Karpas-422 (cell line): ENCODE measurements at regions not wholly inside any gene's neighbourhood (a gene's known extent, or its start where the extent isn't known, plus 50 kb on each side); places are given as distances from the start of the nearest gene placed in this dataset.

Experiments used
- DNase-seq: peaks from one replicate; pipeline ENCODE4 v3.0.0-alpha.2; 2015
- H2AFZ ChIP-seq: fragments of 200-600 bp; sonication (generic); 2 replicates; pipeline ENCODE4 v1.6.1; 2014; ENCODE audit warnings: antibody characterized with exemption, low read length, mixed read lengths
- H3K27ac ChIP-seq: fragments of 200-600 bp; sonication (generic); 2 replicates; pipeline ENCODE4 v1.5.1; 2014; ENCODE audit warnings: mild to moderate bottlenecking, low read length, moderate library complexity
- H3K27me3 ChIP-seq: fragments of 200-600 bp; sonication (generic); 2 replicates; pipeline ENCODE4 v1.6.1; 2014; ENCODE audit warnings: low read length, mixed read lengths
- H3K36me3 ChIP-seq: fragments of 200-600 bp; sonication (generic); 2 replicates; pipeline ENCODE4 v1.6.1; 2014; ENCODE audit warnings: low read length, mixed read lengths; ENCODE audit not compliant: insufficient read depth
- H3K4me1 ChIP-seq: fragments of 200-600 bp; sonication (generic); 2 replicates; pipeline ENCODE4 v1.6.1; 2014; ENCODE audit warnings: mild to moderate bottlenecking, low read length, mixed read lengths
- H3K4me2 ChIP-seq: fragments of 200-600 bp; sonication (generic); 2 replicates; pipeline ENCODE4 v1.6.1; 2014; ENCODE audit warnings: low read length, low read depth, mild to moderate bottlenecking; ENCODE audit not compliant: poor library complexity, severe bottlenecking
- H3K4me3 ChIP-seq: fragments of 200-600 bp; sonication (generic); 2 replicates; pipeline ENCODE4 v1.5.1; 2014; ENCODE audit warnings: mild to moderate bottlenecking, antibody characterized with exemption, low read length, mixed read lengths
- H3K79me2 ChIP-seq: fragments of 200-600 bp; sonication (generic); 2 replicates; pipeline ENCODE4 v1.6.1; 2014; ENCODE audit warnings: mild to moderate bottlenecking, low read length, mixed read lengths
- H3K9ac ChIP-seq: fragments of 200-600 bp; sonication (generic); 2 replicates; pipeline ENCODE4 v1.6.0; 2014; ENCODE audit warnings: low read length
- H3K9me2 ChIP-seq: fragments of 200-600 bp; sonication (generic), shearing (Covaris generic); replicated peaks from 2 replicates; pipeline ENCODE4 v1.6.0; 2014; ENCODE audit warnings: mild to moderate bottlenecking, low read length, moderate library complexity; ENCODE audit not compliant: insufficient read depth
- H3K9me3 ChIP-seq: fragments of 300-700, 200-600 bp; sonication (generic); 2 replicates; pipeline ENCODE4 v1.6.1; 2014; ENCODE audit warnings: low read length, mixed read lengths
- H4K20me1 ChIP-seq: fragments of 200-600 bp; sonication (generic); 2 replicates; pipeline ENCODE4 v1.6.1; 2014; ENCODE audit warnings: mild to moderate bottlenecking, antibody characterized with exemption, low read length, low read depth; ENCODE audit not compliant: insufficient read depth

DNA sequence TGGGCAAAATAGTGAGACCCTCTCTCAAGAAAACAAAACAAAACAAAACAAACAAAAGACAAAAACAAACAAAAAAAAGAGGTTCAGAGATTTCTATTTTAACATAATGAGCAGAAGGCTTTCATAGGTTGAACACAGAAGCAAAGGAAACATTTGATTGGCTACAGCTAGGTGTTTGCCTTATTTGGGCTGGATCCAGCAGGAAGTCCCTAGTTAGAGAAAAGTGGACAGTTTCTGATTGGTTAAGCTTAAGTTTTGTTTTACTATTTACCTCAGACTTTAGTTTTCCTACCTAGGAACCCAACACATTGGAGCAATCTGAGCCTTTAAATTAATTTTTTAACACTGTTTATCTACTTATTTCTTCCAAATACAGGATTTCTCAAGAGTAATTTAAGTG, 566.5 kb upstream of the PCDH15 start:
- H3K4me2 ChIP-seq: no peak overlapping the region
- no peaks in the 10 kb centered on the region for H3K79me2 ChIP-seq
- no peak overlapping the region for H3K27ac ChIP-seq
- no peak overlapping the region for H3K9ac ChIP-seq
- H4K20me1 ChIP-seq: no peaks in the 10 kb centered on the region
- H3K27me3 ChIP-seq: no peaks in the 10 kb centered on the region
- no peaks in the 10 kb centered on the region for H3K36me3 ChIP-seq
- H2AFZ ChIP-seq: no peak overlapping the region
- H3K9me2 ChIP-seq: no peaks in the 10 kb centered on the region
- no peak for DNase-seq
- no peaks in the 10 kb centered on the region for H3K4me1 ChIP-seq
- H3K9me3 ChIP-seq: peaks cover 23% of the 10 kb centered on the region
- H3K4me3 ChIP-seq: no peak overlapping the region

DNA sequence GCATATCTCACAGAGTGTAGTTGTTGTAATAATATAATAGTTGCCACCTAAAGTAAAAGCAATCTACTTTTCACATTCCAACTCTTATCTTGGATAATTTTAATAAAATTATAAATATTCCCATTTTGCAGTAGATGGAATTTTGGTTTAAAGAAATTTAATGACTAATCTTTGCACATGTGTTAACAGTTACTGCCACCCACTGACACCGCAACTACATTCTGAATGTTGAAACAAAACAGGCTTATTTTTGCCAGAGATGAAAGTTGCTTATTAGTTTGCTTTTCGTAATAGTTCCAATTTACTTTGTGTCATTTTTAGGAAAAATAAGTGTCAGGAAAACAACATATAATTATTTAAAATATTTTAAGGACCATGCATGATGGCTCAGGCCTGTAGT, 557.5 kb upstream of the PCDH15 start:
- H3K79me2 ChIP-seq: no peaks in the 10 kb centered on the region
- no peak overlapping the region for H3K4me2 ChIP-seq
- H3K36me3 ChIP-seq: no peaks in the 10 kb centered on the region
- no peaks in the 10 kb centered on the region for H3K9me2 ChIP-seq
- H3K27ac ChIP-seq: no peak overlapping the region
- no peaks in the 10 kb centered on the region for H3K27me3 ChIP-seq
- no peak overlapping the region for H2AFZ ChIP-seq
- no peak overlapping the region for H3K4me3 ChIP-seq
- H4K20me1 ChIP-seq: no peaks in the 10 kb centered on the region
- no peaks in the 10 kb centered on the region for H3K4me1 ChIP-seq
- H3K9me3 ChIP-seq: peaks cover 37% of the 10 kb centered on the region; the same call in 1 of the 2 replicates
- no peak overlapping the region for H3K9ac ChIP-seq
- no peak for DNase-seq

DNA sequence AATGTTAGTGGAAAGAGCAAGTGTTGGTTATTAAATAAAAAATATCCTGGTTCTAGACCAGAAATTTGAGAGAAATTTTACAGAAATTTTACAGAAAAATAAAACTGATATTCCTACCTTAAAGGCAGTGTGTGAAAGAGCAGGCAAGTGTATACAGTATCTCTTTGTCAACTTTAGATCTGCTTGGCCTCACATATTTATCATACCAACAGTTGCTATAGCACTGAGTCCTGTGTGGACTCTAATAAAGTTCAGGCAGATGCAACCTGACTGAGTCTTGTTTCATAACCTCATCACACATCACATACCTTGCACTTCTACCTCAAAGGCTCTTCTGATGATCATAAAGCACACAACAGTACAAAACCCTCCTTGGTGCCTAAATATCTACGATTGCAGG, 552.4 kb upstream of the PCDH15 start:
- no peaks in the 10 kb centered on the region for H3K4me1 ChIP-seq
- H4K20me1 ChIP-seq: no peaks in the 10 kb centered on the region
- H3K9ac ChIP-seq: no peak overlapping the region
- H3K27me3 ChIP-seq: no peaks in the 10 kb centered on the region
- DNase-seq: no peak
- no peak overlapping the region for H3K27ac ChIP-seq
- no peak overlapping the region for H2AFZ ChIP-seq
- H3K4me2 ChIP-seq: no peak overlapping the region
- peaks cover 51% of the 10 kb centered on the region for H3K9me3 ChIP-seq
- H3K9me2 ChIP-seq: no peaks in the 10 kb centered on the region
- H3K36me3 ChIP-seq: no peaks in the 10 kb centered on the region
- no peak overlapping the region for H3K4me3 ChIP-seq
- H3K79me2 ChIP-seq: no peaks in the 10 kb centered on the region

DNA sequence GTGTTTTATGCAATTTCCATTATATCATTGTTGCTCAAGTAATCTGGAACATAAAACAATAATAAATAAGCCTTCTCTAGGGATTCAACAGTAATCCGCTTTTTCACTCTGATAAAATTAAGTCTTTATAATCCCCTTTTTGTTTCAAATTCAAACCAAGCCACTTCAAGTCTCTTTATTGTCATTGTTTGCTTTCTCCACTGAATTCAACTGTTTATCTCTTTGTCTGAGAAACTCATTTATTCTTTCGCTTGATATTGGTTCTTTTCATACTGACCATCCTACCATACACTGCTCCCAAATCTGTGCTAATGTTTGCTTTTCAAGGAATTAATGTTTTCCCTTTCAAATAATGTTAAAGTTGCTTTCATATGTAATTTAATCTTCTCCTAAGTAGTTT, 550.4 kb upstream of the PCDH15 start:
- Histone ChIP-seq H3K36me3 (no peaks in the 10 kb centered on the region), H4K20me1 (no peaks in the 10 kb centered on the region), H3K79me2 (no peaks in the 10 kb centered on the region), H3K4me1 (no peaks in the 10 kb centered on the region), H3K4me3 (no peak overlapping the region), H3K9ac (no peak overlapping the region), H3K9me3 (peaks cover 43% of the 10 kb centered on the region), H3K27me3 (no peaks in the 10 kb centered on the region), H3K9me2 (no peaks in the 10 kb centered on the region), H3K27ac (no peak overlapping the region), H2AFZ (peak overlapping the region; percentile 36; the same call in 1 of the 2 replicates), H3K4me2 (no peak overlapping the region)
- no peak for DNase-seq

DNA sequence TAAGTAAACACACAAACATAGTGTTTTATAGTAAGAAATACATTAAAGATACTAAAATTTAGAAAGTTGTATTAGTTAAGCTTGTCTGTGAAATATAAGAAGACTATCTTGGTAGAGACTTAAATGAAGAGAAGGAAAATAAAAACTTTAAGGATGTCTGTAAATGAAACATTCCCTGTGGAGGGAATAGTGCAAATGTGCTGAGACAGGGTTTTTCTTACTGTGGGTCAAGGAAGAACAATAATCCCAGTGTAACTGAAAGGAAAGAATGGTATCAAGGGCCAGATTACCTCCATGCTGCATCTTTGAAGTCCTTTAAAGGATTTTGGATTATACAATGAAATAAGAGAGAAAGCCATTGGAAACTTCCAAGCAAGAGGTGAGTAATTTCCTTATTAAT, 547.5 kb upstream of the PCDH15 start:
- H3K27ac ChIP-seq: no peak overlapping the region
- no peaks in the 10 kb centered on the region for H3K27me3 ChIP-seq
- H2AFZ ChIP-seq: no peak overlapping the region
- no peaks in the 10 kb centered on the region for H3K4me1 ChIP-seq
- H3K4me3 ChIP-seq: no peak overlapping the region
- H3K79me2 ChIP-seq: no peaks in the 10 kb centered on the region
- H3K9ac ChIP-seq: no peak overlapping the region
- no peaks in the 10 kb centered on the region for H4K20me1 ChIP-seq
- H3K9me3 ChIP-seq: peaks cover 30% of the 10 kb centered on the region
- no peaks in the 10 kb centered on the region for H3K9me2 ChIP-seq
- DNase-seq: no peak
- H3K36me3 ChIP-seq: no peaks in the 10 kb centered on the region
- no peak overlapping the region for H3K4me2 ChIP-seq

DNA sequence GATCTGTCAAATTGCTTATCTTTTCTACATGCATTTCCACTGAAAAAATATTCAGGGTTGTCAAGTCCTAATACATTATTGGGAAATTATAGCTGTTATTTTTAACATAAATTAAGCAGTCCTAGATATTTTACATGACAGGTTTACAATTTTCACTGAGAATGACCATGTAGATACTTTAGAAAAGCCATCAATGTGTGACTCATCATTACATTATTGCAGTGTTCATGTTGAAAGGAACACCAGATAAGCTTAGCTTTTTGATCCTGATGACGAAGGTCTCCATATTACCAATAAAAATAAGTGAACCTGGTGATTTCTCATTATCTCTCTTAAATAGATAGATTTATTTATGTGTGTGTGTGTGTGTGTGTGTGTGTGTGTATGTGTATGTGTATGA, 529.5 kb upstream of the PCDH15 start:
- Histone ChIP-seq H3K4me3 (no peak overlapping the region), H3K27ac (no peak overlapping the region), H3K9me3 (peaks cover 17% of the 10 kb centered on the region), H2AFZ (no peak overlapping the region), H3K36me3 (no peaks in the 10 kb centered on the region), H4K20me1 (no peaks in the 10 kb centered on the region), H3K9ac (no peak overlapping the region), H3K9me2 (no peaks in the 10 kb centered on the region), H3K79me2 (no peaks in the 10 kb centered on the region), H3K4me1 (no peaks in the 10 kb centered on the region), H3K27me3 (no peaks in the 10 kb centered on the region), H3K4me2 (no peak overlapping the region)
- no peak for DNase-seq

DNA sequence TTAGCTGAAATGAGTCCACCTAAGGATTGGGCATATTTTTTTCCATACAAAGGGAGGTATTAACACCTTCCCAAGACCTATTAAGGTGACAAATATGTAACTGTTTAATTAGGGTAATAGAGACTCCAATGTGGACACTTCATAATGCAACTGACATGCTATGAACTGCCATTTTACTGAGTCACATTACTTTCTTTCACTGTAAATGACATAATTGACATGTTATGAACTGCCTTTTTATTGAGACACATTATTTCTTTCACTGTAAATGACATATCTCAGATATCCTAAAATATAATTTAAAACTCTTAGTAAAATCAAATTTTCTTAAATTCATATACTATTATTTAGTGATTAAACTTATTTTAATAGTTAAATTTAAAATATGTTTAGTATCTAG, 528.8 kb upstream of the PCDH15 start:
- Histone ChIP-seq H3K79me2 (no peaks in the 10 kb centered on the region), H3K36me3 (no peaks in the 10 kb centered on the region), H3K4me1 (no peaks in the 10 kb centered on the region), H3K27me3 (no peaks in the 10 kb centered on the region), H3K9ac (no peak overlapping the region), H3K9me2 (no peaks in the 10 kb centered on the region), H2AFZ (no peak overlapping the region), H3K4me2 (no peak overlapping the region), H3K9me3 (peaks cover 17% of the 10 kb centered on the region), H3K4me3 (no peak overlapping the region), H3K27ac (no peak overlapping the region), H4K20me1 (no peaks in the 10 kb centered on the region)
- DNase-seq: no peak

DNA sequence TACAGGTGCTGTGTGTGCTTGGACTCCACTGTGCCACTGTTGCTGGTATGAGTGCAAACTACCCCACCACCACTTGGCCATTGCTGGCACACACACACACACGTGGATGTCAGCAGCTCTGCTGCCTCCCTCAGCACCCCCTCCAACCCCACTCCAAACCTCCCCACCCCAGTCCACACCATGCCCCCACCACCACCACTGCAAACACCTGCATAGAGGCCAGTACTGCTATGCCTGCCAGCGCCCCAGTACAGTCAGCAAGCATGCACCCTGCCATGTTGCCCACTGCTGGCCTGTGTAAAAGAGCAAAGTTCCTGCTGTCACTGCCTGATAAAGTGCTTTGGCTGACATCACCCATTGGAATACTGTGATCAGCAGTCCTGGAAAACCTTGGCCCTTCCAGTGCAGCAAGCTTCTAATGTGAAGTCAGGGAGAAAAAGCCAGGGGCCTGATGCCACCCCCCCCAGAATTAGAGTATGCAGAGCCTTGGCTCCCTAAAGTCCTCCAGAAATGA, 519.2 kb upstream of the PCDH15 start:
- no peak overlapping the region for H3K4me3 ChIP-seq
- H3K9me2 ChIP-seq: no peaks in the 10 kb centered on the region
- no peak for DNase-seq
- no peak overlapping the region for H2AFZ ChIP-seq
- H4K20me1 ChIP-seq: no peaks in the 10 kb centered on the region
- H3K27me3 ChIP-seq: no peaks in the 10 kb centered on the region
- H3K79me2 ChIP-seq: no peaks in the 10 kb centered on the region
- no peak overlapping the region for H3K9ac ChIP-seq
- no peaks in the 10 kb centered on the region for H3K4me1 ChIP-seq
- peaks cover 42% of the 10 kb centered on the region for H3K9me3 ChIP-seq
- no peak overlapping the region for H3K4me2 ChIP-seq
- H3K36me3 ChIP-seq: no peaks in the 10 kb centered on the region
- no peak overlapping the region for H3K27ac ChIP-seq
